ENCODE measurements at regions not wholly inside any gene's neighbourhood (a gene's known extent, or its start where the extent isn't known, plus 50 kb on each side); places are given as distances from the start of the nearest gene placed in this dataset.
"Not testable (repeated sequence)": the region's sequence is repeated elsewhere in the genome, so short reads cannot be mapped to it uniquely, and the experiment has no call there.

DNA sequence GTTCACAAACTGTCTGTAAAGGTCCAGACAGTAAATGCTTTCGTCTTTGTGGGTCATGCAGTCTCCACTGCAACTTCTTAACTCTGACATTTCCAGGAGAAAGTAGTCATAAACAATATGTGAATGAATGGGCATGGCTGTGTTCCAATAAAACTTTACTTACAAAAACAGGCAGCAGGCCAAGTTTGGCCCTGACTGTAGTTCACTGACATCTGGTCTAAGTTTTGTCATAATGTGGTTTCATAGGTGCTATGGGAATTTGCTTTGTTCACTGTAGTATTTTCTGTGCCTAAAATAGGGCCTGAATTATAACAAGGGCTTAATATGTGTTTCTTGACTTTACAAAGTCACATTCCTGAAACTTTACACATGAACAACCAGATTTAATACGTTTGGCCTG is 186.0 kb upstream of the KBTBD8 start:
- DNase-seq (ENCODE audit: low read depth): no peak

DNA sequence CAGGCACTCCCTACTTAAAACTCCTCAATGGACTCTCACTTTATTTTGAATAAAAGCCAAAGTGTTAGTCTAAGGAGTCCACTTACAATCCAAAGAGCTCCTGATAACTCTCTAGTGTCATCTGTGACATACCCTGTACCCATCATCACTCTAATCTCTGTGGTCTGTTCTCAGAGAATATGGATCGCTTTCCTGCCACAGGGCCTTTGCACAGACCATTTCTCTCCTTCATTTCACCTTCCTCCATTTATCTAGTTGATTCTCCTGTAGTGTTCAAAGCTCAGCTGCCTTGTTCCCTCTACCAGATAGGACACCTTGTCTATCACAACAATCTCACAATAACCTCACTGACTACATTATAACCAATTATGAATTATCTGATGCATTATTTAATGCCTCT is 185.4 kb upstream of the KBTBD8 start:
- no peak for DNase-seq (ENCODE audit: low read depth)

DNA sequence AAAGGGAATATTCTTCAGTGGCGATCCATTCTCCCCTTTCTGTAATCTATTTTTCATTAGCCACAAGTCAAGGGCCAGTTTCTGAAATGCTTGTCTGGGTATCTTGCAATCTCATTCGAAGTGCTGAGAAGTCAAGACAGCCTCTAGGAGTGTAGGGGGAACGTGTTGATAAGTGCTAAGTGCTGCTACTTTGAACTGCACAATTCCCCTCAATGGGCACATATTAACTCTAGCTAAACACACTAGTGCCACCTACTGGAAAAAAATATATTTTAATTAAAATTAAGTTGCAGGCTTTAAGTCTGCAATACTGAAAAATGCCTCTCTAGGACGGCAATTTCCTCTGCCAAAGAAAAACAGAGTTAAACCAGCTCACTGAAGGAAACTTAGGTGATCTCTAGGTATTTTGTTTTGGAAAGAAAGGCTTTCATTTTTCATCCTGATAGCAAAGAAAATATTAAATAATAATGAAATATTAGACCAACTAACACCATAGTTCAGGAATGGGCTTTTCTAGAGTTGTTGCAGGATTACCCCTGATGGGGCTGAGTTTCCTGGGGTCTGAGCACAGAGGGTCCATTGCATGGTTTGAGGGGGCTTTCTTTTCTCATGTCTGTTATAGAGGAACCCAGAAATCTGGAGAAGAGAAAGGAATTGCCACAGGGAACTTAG is 181.9 kb upstream of the KBTBD8 start:
- no peak for DNase-seq (ENCODE audit: low read depth)

DNA sequence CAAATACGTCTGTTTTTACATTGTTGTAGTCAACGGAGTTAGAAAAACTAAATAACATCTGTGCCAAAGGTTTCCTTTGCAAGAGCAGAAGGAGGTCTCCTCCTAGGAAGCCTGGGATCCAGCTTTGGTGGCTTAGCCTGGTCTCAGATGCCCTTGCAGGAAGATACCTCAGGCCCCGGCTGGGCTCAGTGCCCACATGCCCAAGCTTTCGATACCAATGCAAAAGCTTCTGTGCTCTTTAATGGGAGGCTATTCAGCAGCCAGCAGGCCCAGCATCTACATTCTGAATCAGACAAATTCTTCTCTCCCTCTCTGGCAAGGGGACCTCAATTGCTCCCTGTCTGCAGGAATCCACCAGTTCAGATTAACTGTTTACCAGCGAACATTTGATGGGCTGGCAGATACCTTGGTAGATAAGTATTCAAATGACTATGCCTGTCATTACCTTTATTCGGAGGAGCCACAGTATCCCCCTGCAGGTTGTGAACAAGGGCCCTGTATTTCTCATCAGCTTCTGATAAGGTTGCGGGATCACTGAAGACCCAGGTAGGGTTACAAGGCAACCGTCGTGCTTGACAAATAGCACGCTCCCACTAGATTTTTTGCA is 180.1 kb upstream of the KBTBD8 start:
- no peak for DNase-seq (ENCODE audit: low read depth)

DNA sequence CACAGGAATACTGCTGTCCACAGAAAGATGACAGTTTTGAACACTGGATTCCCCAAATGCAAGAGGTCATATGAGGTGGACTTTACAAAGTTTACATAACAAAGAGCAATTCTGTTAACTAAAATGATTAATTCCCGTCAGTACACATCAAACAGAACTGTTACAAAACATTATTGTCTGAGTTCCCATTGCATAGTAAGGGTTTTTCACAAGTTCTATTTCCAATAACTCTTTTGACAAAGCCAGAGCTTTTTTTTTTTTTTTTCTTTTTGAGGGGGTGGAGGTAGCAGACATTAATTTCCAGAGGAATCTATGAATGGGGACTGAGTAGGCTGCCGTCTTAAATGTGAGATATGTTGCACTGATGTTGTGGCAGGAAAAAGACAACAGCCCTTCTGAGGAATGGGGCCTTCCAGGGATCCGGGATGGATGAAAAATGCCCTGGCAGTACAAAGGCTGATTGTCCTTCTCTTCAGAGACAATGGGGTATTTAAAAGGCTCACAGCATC is 178.1 kb upstream of the KBTBD8 start:
- DNase-seq (ENCODE audit: low read depth): no peak

DNA sequence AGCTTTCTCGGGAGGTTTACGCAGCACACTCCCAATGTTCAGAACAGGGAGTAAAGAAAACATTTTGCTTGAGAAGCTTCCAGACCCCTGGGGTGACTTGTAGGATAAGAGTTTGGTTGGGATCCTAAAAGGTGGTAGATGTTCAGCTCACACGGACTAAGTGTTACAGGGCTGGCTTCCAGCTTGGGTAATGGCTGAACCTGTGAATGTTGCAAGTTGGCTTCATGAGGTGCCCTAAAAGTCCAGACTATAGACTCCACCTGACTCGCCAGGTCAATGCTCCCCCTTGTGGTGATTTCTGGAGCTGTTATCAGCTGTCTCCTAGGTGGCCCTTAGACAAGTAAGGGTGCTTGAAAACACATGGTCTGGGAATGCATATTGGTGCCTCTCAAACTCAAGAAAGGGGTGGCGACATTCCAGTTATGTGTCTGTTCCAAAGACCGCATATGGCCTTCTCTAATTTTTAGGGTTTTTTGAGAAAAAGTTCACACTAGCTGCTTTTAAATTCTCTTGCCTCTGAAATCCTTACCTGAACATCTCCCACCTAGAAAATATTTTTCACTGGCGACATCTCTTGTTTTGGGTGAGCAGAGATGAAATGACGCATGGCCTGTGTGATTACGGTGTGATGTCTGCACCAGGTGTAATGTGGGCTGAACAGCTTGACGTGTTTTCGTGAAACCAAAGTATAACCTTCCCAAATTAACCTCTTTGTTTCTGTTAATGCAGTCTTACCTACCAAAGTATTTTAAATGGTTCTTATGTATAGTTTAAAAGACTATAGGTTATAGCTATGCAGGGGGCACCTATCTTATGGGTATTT is 175.7 kb upstream of the KBTBD8 start:
- DNase-seq (ENCODE audit: low read depth): peak; percentile 23

DNA sequence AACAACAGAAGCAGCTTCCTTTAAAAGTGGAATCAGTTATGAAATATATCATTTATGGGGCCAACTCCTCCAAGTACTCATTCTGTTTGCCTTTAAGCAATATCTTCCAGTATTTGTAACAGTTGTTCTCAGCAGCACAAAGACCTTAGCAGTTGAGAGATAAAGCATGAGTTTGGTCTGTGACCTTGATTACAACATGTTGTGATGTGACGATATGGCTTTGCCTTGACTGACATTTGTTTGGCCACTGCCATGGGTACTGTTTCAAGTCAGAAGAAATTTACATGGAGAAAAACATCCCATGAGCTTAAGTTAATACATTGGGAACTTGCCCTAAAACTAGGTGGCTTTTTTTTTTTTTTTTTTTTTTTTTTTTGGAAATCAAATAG is 175.1 kb upstream of the KBTBD8 start:
- DNase-seq (ENCODE audit: low read depth): no peak

DNA sequence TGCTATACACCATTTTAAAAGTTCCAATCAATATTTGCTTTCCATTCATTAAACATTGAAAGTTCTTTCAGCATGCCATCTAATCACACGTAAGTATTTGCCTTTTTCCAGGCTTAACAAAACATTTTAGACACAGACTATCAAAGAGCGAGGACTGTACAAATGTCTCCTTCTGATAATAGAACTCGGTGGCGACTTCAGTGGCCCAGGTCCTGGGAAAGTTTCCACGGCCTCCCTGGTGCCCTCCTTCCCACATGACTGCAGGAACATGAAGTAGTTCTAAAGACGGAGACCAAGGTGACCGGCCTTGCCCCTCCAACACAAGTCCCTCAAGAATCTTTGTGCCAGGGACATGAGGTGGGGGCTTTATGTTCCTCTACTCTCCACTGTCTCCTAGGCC is 174.6 kb upstream of the KBTBD8 start:
- DNase-seq (ENCODE audit: low read depth): no peak

DNA sequence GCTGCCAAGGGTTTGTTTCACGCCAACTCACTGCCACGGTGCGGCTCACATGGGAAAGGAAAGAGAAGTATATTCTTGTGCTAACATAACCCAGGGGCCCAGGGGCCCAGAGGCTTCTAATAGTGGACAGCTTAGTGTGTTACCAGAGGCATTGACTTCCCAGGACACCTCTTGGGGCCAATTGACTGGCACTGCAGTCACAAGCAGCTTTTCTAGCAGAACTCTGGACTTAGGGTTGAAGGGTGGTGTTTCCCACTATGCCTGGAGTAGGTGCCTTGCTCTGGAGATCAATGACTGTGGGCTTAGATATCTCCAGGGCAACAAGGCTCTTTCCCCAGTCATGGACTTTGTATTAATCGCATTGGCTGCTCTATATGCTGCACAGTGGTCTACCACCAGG is 172.7 kb upstream of the KBTBD8 start:
- DNase-seq (ENCODE audit: low read depth): no peak

DNA sequence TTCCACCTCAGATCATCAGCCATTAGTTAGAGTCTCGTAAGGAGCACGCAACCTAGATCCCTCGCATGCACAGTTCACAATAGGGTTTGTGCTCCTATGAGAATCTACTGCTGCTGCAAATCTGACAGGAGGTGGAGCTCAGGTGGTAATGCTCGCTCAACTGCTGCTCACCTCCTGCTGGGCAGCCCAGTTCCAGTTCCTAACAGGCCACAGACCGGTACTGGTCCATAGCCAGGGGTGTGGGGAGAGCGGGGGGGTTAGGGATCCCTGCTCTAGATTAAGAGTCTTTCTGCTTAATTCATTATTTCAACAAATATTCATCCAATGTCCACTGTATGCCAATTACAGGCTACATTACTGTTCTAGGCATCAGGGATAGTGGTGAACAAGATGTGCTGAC is 170.4 kb upstream of the KBTBD8 start:
- no peak for DNase-seq (ENCODE audit: low read depth)

DNA sequence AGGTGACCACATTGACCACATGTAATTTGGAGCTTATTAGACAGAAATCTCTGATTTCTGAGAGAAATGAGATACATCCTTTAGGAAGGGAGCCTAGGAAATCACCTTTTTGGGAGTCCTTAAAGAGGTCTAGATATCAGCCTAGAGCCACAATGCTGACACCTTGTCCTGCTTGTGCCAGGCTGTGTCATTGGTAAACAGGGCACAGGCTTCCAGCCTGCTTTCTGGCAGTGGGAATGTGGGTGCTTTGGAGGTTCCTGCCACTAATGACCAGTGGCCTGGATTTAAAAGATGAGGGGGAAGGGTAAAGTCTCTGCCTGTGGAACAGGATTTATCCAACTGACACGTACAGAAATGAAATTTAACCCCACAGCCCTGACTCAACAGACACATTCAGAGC is 169.8 kb upstream of the KBTBD8 start:
- DNase-seq (ENCODE audit: low read depth): no peak

DNA sequence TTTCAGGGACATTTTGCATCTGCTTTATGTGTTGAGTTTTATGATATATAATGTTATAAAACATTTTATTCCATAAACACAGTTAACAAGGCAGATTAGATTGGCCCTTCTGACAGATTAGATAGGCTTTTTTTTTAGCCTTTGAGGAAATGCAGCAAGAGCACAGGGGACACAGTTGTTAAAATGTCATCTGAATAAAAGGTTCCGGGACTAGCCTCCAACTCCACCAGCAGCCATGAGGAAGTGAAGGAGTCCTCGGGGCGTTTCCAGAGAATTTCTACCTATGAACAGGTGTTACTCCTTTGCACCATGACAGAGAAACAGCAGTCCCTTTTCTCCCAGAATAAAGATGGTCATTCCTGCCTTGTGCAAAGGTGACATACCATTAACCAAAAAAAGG is 167.8 kb upstream of the KBTBD8 start:
- no peak for DNase-seq (ENCODE audit: low read depth)

DNA sequence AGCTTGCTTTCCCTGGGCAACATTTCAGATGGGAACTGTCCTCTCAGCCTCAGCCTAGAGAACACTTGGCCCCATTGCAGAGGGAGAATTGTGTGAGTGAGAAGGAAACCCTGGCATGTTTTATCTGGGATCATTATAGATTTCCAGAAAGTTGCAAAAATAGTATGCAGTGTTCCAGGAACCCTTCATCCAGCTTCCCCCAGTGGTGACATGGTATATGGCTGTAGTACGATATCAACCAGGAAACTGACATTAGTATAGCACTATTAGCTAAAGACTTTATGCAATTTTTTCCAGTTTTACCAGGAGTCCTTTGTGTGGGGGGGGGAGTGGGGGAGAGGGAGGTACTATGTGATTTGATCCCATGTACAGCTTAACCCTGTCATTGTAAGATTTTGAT is 166.2 kb upstream of the KBTBD8 start:
- DNase-seq (ENCODE audit: low read depth): no peak

DNA sequence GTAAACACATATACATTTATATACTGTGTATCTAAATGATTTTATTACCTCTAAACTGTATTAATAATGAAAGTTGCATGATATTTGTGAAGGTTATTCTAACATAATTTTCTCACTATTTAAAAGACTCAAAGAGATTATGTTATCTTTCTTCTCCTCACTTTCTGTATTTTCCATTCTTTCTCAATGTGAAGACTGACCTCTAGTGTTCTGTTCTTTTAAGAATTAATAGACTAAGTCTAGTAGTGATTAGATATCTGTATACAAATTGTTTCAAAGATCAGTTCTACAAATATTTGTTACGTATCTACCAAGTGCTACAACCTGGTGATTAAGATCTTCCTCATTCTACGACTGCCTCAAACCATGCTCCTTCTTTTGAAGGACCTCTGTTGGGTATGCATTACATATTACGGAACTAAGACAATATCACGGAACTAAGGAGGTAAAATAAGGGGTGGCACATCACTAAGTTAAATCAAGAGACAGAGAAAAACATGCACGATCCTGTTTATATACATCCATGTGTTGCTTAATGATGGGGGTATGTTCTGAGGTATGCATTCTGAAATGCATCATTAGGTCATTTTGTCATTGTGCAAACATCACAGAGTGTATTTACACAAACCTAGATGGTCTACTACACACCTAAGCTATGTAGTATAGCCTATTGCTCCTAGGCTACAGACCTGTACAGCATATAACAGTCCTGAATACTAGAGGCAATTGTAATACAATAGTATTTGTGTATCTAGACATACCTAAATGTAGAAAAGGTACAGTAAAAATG is 161.5 kb upstream of the KBTBD8 start:
- no peak for DNase-seq (ENCODE audit: low read depth)

DNA sequence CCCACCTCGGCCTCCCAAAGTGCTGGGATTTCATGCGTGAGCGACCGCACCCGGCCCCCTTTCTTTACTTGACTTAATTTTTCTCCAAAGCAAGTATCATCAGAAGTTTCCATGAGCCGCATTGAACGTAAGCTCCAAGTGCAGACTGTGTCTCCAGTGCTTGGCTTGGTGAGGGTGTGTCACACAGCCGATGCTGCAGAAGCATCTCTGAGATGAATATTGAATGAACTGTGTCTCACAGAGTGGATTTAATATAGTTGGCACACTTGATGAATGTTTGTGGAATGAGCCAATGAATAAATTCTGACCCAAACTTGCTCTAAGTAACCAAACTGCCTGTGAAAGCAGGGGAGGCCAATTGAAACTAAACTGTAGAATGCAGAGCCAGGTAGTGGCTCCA is 159.4 kb upstream of the KBTBD8 start:
- DNase-seq (ENCODE audit: low read depth): no peak

DNA sequence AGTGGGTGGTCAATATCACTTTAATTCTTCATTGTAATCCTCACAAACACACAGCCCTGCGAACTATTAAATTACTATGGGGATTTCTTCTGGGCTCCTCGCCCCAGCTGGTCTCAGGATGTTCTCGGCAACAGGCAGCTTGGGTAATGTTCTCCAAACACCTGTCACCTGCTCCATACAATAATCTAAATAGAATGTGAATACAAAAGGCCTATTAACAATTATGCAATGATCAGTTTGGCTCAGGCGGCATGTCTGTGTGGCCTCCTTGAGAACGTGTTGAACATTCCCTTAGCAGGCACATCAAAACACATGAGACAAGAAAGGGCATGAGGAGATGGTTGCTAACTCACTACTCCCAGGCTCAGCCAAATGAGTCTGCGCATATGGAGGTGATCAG is 158.6 kb upstream of the KBTBD8 start:
- DNase-seq (ENCODE audit: low read depth): no peak

DNA sequence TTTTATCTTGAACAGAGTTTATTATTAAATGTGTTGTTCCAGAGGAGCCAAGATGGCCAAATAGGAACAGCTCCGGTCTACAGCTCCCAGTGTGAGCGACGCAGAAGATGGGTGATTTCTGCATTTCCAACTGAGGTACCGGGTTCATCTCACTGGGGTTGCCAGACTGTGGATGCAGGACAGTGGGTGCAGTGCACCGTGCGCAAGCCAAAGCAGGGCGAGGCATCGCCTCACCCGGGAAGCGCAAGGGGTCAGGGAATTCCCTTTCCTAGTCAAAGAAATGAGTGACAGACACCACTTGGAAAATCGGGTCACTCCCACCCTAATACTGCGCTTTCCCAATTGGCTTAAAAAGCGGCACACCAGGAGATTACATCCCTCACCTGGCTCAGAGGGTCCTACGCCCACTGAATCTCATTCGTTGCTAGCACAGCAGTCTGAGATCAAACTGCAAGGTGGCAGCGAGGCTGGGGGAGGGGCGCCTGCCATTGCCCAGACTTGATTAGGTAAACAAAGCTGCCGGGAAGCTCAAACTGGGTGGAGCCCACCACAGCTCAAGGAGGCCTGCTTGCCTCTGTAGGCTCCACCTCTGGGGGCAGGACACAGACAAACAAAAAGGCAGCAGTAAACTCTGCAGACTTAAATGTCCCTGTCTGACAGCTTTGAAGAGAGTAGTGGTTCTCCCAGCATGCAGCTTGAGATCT is 155.2 kb upstream of the KBTBD8 start:
- DNase-seq (ENCODE audit: low read depth): not testable (repeated sequence)

DNA sequence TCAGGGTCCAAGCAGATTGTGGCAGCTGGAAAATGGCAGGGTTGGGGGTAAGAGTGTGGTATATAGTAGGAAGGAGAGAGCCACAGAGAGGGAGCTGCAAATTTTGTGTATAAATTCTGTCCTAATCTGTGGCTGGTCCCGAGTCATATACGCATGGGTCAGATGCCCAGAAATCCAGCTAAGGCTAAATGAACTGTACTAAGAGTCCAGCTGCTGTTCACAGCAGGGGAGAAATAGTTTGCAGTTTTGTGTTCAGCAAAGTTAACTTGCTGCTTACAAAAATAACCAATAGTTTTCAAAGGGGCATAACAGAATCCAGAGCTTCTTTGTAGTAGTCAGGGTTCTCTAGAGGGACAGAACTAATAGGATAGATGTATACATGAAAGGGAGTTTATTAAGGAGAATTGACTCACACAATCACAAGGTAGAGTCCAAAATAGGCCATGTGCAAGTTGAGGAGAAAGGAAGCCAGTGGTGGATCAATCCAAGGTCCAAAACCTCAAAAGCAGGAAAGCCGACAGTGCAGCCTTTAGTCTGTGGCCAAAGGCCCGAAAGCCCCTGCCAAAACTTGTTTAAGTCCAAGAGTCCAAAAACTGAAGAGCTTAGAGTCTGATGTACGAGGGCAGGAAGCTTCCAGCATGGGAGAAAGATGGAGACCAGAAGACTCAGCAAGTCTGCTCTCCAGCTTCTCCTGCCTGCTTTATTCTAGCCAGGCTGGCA is 146.1 kb upstream of the KBTBD8 start:
- DNase-seq (ENCODE audit: low read depth): no peak

DNA sequence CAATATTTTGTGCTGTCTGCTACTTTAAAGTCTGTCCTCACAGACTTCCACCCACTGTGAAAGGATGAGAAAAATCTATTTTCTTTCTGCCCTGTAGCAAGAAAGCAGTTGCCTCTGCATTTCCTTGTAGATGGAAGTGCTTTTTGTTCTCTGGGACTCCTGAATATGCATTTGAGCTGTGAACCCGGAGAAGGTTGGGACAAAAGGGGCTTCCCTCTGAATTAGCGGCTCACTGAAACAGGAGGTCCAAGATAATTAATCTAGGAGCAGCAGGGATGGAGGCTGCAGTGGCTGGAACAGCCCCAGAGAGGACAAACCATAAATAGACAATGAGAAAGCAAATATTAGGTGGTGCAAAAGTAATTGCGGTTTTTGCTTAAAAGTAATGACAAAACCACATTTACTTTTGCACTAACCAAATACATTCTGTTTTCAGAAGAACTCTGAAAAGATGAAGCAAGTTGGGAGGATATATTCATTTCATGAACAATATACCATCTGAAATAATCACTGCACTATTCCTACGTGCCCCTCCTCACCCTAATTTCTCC is 143.4 kb upstream of the KBTBD8 start:
- no peak for DNase-seq (ENCODE audit: low read depth)

DNA sequence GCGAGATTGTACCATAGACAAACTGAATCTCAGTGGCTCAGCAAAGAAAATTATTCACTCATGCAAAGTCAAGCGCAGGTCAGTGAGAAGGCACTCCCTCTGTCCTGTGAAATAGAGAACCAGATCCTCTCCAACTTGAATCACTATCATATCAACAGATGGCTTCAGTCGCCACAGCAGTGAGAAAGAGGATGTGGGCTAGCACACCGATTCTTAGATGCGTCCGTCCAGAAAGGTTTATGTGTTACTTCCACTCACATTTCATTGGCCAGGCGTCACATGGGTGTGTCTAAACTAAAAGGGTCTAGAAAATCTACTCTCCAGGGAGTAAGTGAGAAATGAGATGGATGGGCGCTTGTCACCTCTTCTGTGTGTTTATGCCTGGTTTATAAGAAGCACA is 141.6 kb upstream of the KBTBD8 start:
- no peak for DNase-seq (ENCODE audit: low read depth)

All from stimulated activated CD8-positive, alpha-beta memory T cell treated with anti-CD3 and anti-CD28 coated beads, Interleukin-15, amount 100 ng/mL, for 24 hours (primary cell).